ENCODE measurements at regions not wholly inside any gene's neighbourhood (a gene's known extent, or its start where the extent isn't known, plus 50 kb on each side); places are given as distances from the start of the nearest gene placed in this dataset.
"Not testable (repeated sequence)": the region's sequence is repeated elsewhere in the genome, so short reads cannot be mapped to it uniquely, and the experiment has no call there.

- no peak overlapping the region for H3K4me3 ChIP-seq (ENCODE audit: low read depth in 1 of 2, low read length in 2 of 2)
- H3K36me3 ChIP-seq (ENCODE audit: insufficient read depth, low read length) = no peaks in the 10 kb centered on the region
- no peaks in the 10 kb centered on the region for H3K4me1 ChIP-seq (ENCODE audit: insufficient read depth, low read length)
- no peaks in the 10 kb centered on the region for H3K9me3 ChIP-seq (ENCODE audit: low read length)
- no peaks in the 10 kb centered on the region for H3K27me3 ChIP-seq (ENCODE audit: control insufficient read depth in 1 of 2, insufficient read depth in 2 of 2, low read length in 2 of 2)
- H3K27ac ChIP-seq (ENCODE audit: low read depth, low read length) = no peak overlapping the region
- no peak overlapping the region for H3K9ac ChIP-seq (ENCODE audit: low read length)
These were observed 523.4 kb upstream of the FANCL start for GRCh38 chr2:58764338-58765104.

GRCh38 chr2:58762176-58762781 is 521.2 kb upstream of the FANCL start:
- Histone ChIP-seq H3K27me3 (ENCODE audit: control insufficient read depth in 1 of 2, insufficient read depth in 2 of 2, low read length in 2 of 2) (no peaks in the 10 kb centered on the region), H3K9me3 (ENCODE audit: low read length) (no peaks in the 10 kb centered on the region), H3K4me1 (ENCODE audit: insufficient read depth, low read length) (no peaks in the 10 kb centered on the region), H3K27ac (ENCODE audit: low read depth, low read length) (no peak overlapping the region), H3K36me3 (ENCODE audit: insufficient read depth, low read length) (no peaks in the 10 kb centered on the region), H3K4me3 (ENCODE audit: low read depth in 1 of 2, low read length in 2 of 2) (no peak overlapping the region), H3K9ac (ENCODE audit: low read length) (no peak overlapping the region)

- no peak overlapping the region for H3K9ac ChIP-seq (ENCODE audit: low read length)
- no peak overlapping the region for H3K4me3 ChIP-seq (ENCODE audit: low read depth in 1 of 2, low read length in 2 of 2)
- no peaks in the 10 kb centered on the region for H3K36me3 ChIP-seq (ENCODE audit: insufficient read depth, low read length)
- H3K9me3 ChIP-seq (ENCODE audit: low read length) = no peaks in the 10 kb centered on the region
- no peaks in the 10 kb centered on the region for H3K27me3 ChIP-seq (ENCODE audit: control insufficient read depth in 1 of 2, insufficient read depth in 2 of 2, low read length in 2 of 2)
- no peaks in the 10 kb centered on the region for H3K4me1 ChIP-seq (ENCODE audit: insufficient read depth, low read length)
- no peak overlapping the region for H3K27ac ChIP-seq (ENCODE audit: low read depth, low read length)
These were observed 516.8 kb upstream of the FANCL start for GRCh38 chr2:58757971-58758370.

- Histone ChIP-seq H3K4me1 (ENCODE audit: insufficient read depth, low read length) (no peaks in the 10 kb centered on the region), H3K27me3 (ENCODE audit: control insufficient read depth in 1 of 2, insufficient read depth in 2 of 2, low read length in 2 of 2) (no peaks in the 10 kb centered on the region), H3K27ac (ENCODE audit: low read depth, low read length) (no peak overlapping the region), H3K4me3 (ENCODE audit: low read depth in 1 of 2, low read length in 2 of 2) (no peak overlapping the region), H3K9me3 (ENCODE audit: low read length) (no peaks in the 10 kb centered on the region), H3K36me3 (ENCODE audit: insufficient read depth, low read length) (no peaks in the 10 kb centered on the region), H3K9ac (ENCODE audit: low read length) (no peak overlapping the region)
These were observed 515.2 kb upstream of the FANCL start for GRCh38 chr2:58756336-58756735.

- not testable (repeated sequence) for H3K9me3 ChIP-seq (ENCODE audit: low read length); H3K27ac ChIP-seq (ENCODE audit: low read depth, low read length); H3K4me1 ChIP-seq (ENCODE audit: insufficient read depth, low read length); H3K4me3 ChIP-seq (ENCODE audit: low read depth in 1 of 2, low read length in 2 of 2); H3K9ac ChIP-seq (ENCODE audit: low read length); H3K36me3 ChIP-seq (ENCODE audit: insufficient read depth, low read length); H3K27me3 ChIP-seq (ENCODE audit: control insufficient read depth in 1 of 2, insufficient read depth in 2 of 2, low read length in 2 of 2)
These were observed 511.4 kb upstream of the FANCL start for GRCh38 chr2:58752507-58752906.

GRCh38 chr2:58751676-58752075 is 510.6 kb upstream of the FANCL start:
- H3K27ac ChIP-seq (ENCODE audit: low read depth, low read length); H3K4me1 ChIP-seq (ENCODE audit: insufficient read depth, low read length); H3K27me3 ChIP-seq (ENCODE audit: control insufficient read depth in 1 of 2, insufficient read depth in 2 of 2, low read length in 2 of 2); H3K9me3 ChIP-seq (ENCODE audit: low read length); H3K36me3 ChIP-seq (ENCODE audit: insufficient read depth, low read length); H3K9ac ChIP-seq (ENCODE audit: low read length); H3K4me3 ChIP-seq (ENCODE audit: low read depth in 1 of 2, low read length in 2 of 2): not testable (repeated sequence)

- H3K27ac ChIP-seq (ENCODE audit: low read depth, low read length) = no peak overlapping the region
- no peaks in the 10 kb centered on the region for H3K9me3 ChIP-seq (ENCODE audit: low read length)
- no peak overlapping the region for H3K4me3 ChIP-seq (ENCODE audit: low read depth in 1 of 2, low read length in 2 of 2)
- no peaks in the 10 kb centered on the region for H3K27me3 ChIP-seq (ENCODE audit: control insufficient read depth in 1 of 2, insufficient read depth in 2 of 2, low read length in 2 of 2)
- no peak overlapping the region for H3K9ac ChIP-seq (ENCODE audit: low read length)
- H3K36me3 ChIP-seq (ENCODE audit: insufficient read depth, low read length) = no peaks in the 10 kb centered on the region
- no peaks in the 10 kb centered on the region for H3K4me1 ChIP-seq (ENCODE audit: insufficient read depth, low read length)
These were observed 507.9 kb upstream of the FANCL start for GRCh38 chr2:58749041-58749440.

- not testable (repeated sequence) for H3K9me3 ChIP-seq (ENCODE audit: low read length); H3K9ac ChIP-seq (ENCODE audit: low read length); H3K4me1 ChIP-seq (ENCODE audit: insufficient read depth, low read length); H3K36me3 ChIP-seq (ENCODE audit: insufficient read depth, low read length); H3K27me3 ChIP-seq (ENCODE audit: control insufficient read depth in 1 of 2, insufficient read depth in 2 of 2, low read length in 2 of 2); H3K27ac ChIP-seq (ENCODE audit: low read depth, low read length); H3K4me3 ChIP-seq (ENCODE audit: low read depth in 1 of 2, low read length in 2 of 2)
These were observed 504.2 kb upstream of the FANCL start for GRCh38 chr2:58745334-58745733.

- no peaks in the 10 kb centered on the region for H3K27me3 ChIP-seq (ENCODE audit: control insufficient read depth in 1 of 2, insufficient read depth in 2 of 2, low read length in 2 of 2)
- no peak overlapping the region for H3K27ac ChIP-seq (ENCODE audit: low read depth, low read length)
- H3K9ac ChIP-seq (ENCODE audit: low read length) = no peak overlapping the region
- H3K4me3 ChIP-seq (ENCODE audit: low read depth in 1 of 2, low read length in 2 of 2) = no peak overlapping the region
- H3K36me3 ChIP-seq (ENCODE audit: insufficient read depth, low read length) = no peaks in the 10 kb centered on the region
- no peaks in the 10 kb centered on the region for H3K4me1 ChIP-seq (ENCODE audit: insufficient read depth, low read length)
- H3K9me3 ChIP-seq (ENCODE audit: low read length) = no peaks in the 10 kb centered on the region
These were observed 499.3 kb upstream of the FANCL start for GRCh38 chr2:58740426-58740825.

- Histone ChIP-seq H3K4me1 (ENCODE audit: insufficient read depth, low read length) (no peaks in the 10 kb centered on the region), H3K27me3 (ENCODE audit: control insufficient read depth in 1 of 2, insufficient read depth in 2 of 2, low read length in 2 of 2) (no peaks in the 10 kb centered on the region), H3K9me3 (ENCODE audit: low read length) (no peaks in the 10 kb centered on the region), H3K27ac (ENCODE audit: low read depth, low read length) (no peak overlapping the region), H3K9ac (ENCODE audit: low read length) (no peak overlapping the region), H3K36me3 (ENCODE audit: insufficient read depth, low read length) (no peaks in the 10 kb centered on the region), H3K4me3 (ENCODE audit: low read depth in 1 of 2, low read length in 2 of 2) (no peak overlapping the region)
These were observed 497.9 kb upstream of the FANCL start for GRCh38 chr2:58739033-58739432.

- H3K9me3 ChIP-seq (ENCODE audit: low read length) = no peaks in the 10 kb centered on the region
- H3K27me3 ChIP-seq (ENCODE audit: control insufficient read depth in 1 of 2, insufficient read depth in 2 of 2, low read length in 2 of 2) = no peaks in the 10 kb centered on the region
- H3K9ac ChIP-seq (ENCODE audit: low read length) = no peak overlapping the region
- no peak overlapping the region for H3K27ac ChIP-seq (ENCODE audit: low read depth, low read length)
- H3K36me3 ChIP-seq (ENCODE audit: insufficient read depth, low read length) = no peaks in the 10 kb centered on the region
- no peak overlapping the region for H3K4me3 ChIP-seq (ENCODE audit: low read depth in 1 of 2, low read length in 2 of 2)
- no peaks in the 10 kb centered on the region for H3K4me1 ChIP-seq (ENCODE audit: insufficient read depth, low read length)
These were observed 493.2 kb upstream of the FANCL start for GRCh38 chr2:58734365-58734764.

GRCh38 chr2:58732999-58733398 is 491.9 kb upstream of the FANCL start:
- H3K9ac ChIP-seq (ENCODE audit: low read length) = no peak overlapping the region
- H3K9me3 ChIP-seq (ENCODE audit: low read length) = no peaks in the 10 kb centered on the region
- no peaks in the 10 kb centered on the region for H3K4me1 ChIP-seq (ENCODE audit: insufficient read depth, low read length)
- no peaks in the 10 kb centered on the region for H3K27me3 ChIP-seq (ENCODE audit: control insufficient read depth in 1 of 2, insufficient read depth in 2 of 2, low read length in 2 of 2)
- no peak overlapping the region for H3K27ac ChIP-seq (ENCODE audit: low read depth, low read length)
- no peaks in the 10 kb centered on the region for H3K36me3 ChIP-seq (ENCODE audit: insufficient read depth, low read length)
- H3K4me3 ChIP-seq (ENCODE audit: low read depth in 1 of 2, low read length in 2 of 2) = no peak overlapping the region

Data from muscle layer of colon (tissue), 2 donors.